ENCODE measurements at regions not wholly inside any gene's neighbourhood (a gene's known extent, or its start where the extent isn't known, plus 50 kb on each side); places are given as distances from the start of the nearest gene placed in this dataset.
"Not testable (repeated sequence)": the region's sequence is repeated elsewhere in the genome, so short reads cannot be mapped to it uniquely, and the experiment has no call there.

DNA sequence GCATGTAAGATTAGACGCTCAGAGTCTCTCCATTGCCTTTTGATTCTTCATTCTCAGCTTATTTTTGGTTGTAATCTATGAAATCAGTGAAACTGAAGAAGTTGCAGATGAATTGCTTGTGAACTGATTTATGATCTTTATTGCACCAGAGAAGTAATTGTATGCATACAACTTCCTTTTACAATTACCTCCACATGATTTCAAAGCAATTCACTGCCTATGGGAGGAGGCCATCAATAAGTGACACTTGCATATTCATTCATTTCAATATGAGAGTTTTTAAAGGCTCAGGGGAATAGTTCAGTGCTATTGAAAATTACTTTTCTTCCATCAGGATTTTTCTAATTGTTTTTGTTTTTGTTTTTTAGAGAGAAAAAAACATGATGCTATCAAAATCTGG is 222.3 kb downstream of the NKX6-1 start:
- DNase-seq: no peak

- DNase-seq: no peak
Measured at GRCh38 chr4:84269536-84270044, 229.5 kb downstream of the NKX6-1 start.

- DNase-seq: no peak
Measured at GRCh38 chr4:84264652-84265051, 234.4 kb downstream of the NKX6-1 start.

DNA sequence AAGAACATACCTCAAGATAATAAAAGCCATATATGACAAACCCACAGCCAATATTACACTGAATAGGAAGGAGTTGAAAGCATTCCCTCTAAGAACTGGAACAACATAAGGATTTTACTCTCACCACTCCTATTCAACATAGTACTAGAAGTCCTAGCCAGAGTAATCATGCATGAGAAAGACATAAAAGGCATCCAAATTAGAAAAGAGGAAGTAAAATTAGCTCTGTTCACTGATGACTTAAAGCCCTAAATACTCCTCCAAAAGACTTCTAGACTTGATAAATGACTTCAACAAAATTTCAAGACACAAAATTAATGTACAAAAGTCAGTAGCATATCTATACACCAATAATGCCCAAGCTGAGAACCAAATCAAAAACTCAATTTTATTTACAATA is 235.7 kb downstream of the NKX6-1 start:
- DNase-seq: no peak

DNA sequence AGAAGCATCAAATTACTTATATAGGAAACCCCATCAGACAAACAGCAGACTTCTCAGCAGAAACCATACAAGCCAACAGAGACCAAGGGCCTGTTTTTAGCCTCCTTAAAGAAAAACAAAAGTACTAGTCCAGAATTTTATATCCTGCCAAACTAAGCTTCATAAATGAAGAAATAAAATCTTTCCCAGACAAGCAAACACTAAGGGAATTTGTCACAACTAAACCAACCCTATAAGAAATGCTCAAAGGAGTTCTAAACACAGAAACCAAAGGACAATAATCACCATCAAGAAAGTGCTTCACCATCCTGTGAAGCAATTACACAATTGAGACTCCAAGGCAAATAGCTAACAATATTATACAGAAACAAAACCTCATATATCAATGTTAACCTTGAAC is 238.6 kb downstream of the NKX6-1 start:
- no peak for DNase-seq

- DNase-seq: no peak
Measured at GRCh38 chr4:84258905-84259830, 239.9 kb downstream of the NKX6-1 start.

GRCh38 chr4:84254537-84254936 is 244.6 kb downstream of the NKX6-1 start:
- no peak for DNase-seq

DNA sequence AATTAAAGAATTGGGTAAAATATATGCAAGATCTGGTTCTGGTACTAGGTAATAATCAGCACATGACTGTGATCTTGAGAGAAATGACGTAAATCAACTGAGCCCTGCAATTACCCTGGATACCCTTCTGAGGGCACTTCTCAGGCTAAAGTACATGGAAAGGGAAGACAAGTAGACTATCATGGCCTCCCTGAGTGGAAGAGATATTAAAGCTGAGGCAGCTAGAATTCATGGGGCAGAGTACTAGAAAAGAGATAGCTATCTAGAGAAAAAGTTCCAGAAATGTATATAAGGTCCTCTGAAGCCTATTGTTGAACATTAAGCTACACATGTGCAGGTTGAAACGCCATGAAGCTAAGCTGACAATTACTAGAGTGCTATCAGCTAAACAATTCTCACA is 249.6 kb downstream of the NKX6-1 start:
- DNase-seq: no peak

GRCh38 chr4:84245042-84245441 is 254.1 kb downstream of the NKX6-1 start:
- not testable (repeated sequence) for DNase-seq

GRCh38 chr4:84244346-84244801 is 254.7 kb downstream of the NKX6-1 start:
- DNase-seq: not testable (repeated sequence)

DNA sequence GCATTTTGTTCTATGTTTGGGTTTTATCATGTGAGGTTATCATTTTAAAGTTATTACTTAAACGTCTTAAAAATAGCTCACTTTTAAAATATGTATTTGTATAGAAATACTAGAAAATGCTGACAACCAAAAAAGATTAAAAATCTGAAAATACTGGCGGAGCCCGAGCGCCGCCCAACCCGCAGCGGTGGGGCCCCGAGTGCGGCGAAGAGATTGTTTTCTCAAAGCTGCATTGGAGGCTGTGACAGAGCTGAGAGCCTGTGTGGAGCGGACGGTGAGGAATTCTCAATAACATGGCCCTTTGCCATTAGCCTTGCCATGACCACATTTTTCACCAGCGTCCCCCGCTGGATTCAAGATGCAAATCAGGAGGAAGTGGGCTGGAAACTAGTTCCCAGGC is 255.4 kb downstream of the NKX6-1 start:
- no peak for DNase-seq

DNA sequence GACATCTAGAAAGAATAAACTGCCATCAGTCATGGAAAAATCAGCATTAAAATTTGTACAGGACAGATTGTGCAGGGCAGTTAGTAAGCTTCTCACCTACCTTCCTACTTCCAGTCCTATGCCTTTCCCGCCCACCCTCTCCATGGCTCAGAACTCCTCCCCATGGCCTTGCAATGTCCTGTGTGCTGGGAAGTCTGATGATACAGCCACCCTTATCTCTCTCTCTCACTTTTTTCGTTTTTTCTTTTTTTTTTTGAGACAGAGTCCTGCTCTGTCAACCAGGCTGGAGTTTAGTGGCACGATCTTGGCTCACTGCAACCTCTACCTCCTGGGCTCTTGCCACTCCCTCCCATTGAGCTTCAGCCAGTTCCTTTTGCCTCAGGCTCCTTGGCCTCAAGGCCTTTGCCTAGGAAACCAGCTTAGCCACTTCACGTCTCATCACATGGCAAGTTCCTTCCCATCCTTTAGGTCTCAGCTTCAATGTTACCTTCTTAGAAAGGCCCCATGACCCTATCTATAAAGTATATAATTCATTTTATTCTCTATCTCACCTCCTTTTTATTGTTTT is 259.7 kb downstream of the NKX6-1 start:
- DNase-seq: no peak

- DNase-seq: no peak
Measured at GRCh38 chr4:84238247-84239090, 260.6 kb downstream of the NKX6-1 start.

DNA sequence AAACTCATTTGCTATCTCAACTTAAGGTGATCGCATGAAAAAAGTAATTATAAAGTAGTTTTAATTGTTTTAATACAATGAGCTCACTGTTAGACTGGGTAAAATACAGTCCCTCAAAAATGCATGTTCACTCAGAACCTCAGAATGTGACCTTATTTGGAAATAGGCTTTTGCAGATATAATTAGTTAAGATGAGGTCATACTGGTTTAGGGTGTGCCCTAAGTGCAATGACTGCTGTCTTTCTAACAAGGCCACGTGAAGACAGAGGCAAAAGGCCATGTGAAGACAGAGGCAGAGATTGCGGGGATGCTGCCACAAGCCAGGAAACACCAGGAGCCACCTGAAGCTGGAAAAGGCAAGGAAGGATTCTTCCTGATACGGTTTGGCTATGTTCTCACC is 262.1 kb downstream of the NKX6-1 start:
- no peak for DNase-seq

DNA sequence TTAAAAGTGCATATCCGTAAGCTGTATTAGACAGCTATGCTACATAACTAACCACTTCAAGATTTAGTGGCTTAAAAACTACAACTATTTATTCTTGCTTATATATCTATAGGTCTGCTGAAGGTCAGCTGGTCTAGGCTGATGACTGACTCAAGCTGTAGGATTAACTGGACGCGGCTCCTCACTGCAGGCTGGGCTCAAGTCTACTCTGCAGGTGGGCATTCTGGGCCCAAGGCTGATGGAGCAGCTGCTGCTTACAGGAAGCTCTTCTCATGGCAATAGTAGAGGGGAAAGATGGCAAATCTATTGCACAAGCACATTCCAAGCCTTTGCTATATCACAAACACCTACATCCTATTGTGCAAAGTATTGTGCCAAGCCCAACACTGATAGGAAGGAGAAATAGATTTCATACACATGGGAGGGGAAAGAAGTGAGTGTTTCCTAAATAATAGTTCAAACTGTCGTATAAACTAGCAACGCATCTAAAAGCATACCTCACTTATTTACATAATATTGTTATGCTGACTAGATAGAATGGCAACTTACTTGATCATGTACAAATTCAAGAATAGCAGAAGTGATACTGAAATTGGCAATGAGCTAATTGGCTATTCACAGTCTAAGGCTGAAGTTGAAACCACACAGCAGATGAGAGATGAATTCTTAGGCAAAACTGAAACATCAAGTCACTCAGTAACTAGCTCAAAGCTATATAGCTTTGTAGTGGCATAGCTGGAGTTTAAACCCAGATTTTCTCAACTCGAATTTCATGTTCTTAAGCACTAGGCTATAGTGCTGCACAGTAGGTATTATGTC is 263.8 kb downstream of the NKX6-1 start:
- DNase-seq: no peak

DNA sequence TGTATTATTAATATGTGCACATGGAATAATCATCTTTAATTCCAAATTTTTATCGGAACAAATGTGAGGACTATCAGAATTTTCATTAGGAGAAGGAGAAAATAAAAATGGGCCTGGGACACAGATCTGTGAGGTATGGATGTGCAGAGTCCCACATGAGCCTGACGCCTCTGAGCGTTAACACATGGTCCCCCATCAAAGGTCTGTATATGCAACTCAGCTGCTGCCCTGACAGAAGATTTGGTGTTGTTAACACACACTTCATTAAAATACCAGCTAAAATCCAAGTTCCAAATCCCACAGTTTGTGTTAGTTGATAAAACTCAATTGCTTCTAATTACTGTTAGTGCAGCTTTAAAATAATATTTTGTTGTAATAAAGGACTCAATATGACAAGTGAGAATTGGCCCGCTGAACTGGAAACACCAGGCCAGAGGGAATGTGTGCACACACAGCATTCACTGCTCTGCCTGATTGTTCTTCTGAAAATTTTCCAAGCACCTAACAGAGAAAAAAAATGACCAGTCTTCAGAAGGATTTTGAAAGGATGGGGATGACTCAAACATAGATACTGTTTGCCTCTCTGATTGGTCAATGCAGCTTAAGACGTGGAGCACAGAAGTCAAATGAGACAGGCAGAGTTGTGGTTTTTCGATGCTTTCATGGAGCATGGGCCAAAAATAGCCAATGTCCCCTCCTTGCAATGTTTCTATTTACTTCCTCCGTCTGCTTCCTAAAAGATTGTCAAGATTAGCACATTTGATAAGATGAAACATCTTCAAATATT is 266.6 kb downstream of the NKX6-1 start:
- no peak for DNase-seq

DNA sequence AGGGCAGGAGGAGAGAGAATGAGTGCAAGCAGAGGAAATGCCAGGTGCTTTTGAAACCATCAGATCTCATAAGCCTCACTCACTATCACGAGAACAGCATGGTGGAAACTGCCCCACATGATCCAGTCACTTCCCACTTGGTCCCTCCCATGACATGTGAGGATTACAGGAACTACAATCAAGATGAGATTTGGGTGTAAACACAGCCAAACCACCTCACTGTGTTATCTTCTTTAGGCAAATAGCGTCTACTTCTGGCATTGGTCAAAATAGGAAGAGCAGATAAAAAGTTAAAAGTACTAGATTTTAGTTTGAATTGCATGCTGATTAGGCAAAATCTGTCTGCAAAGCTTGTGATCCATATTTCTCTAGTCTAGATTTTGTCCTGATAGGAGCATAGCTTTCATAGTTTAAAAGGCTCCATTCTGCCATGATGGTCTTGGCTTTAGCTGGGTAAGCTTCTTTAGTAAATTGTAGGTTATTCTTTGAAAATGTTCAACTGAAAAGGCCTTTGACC is 267.5 kb downstream of the NKX6-1 start:
- DNase-seq: no peak

GRCh38 chr4:84224522-84224921 is 274.6 kb downstream of the NKX6-1 start:
- DNase-seq: peak; percentile 7

- DNase-seq: no peak
Measured at GRCh38 chr4:84221704-84222103, 277.4 kb downstream of the NKX6-1 start.

GRCh38 chr4:84220990-84221389 is 278.1 kb downstream of the NKX6-1 start:
- DNase-seq: no peak

DNA sequence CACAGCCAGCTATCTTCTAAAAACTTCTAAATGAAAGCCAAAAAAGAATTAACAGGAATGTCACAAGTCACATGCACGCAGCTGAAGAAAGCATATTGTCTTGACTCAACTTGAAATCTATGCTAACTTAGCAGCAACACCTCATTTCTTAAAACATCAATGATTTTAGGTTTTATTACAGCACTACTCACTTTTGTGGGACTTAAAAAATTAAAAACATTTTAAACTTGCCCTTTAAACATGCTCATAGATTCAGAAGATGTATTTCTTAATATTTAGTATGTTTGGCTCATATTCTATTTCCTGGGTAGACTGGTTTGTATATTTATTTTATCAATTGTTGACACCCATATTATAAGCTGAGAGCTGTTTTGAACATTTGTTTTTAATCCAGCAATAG is 279.4 kb downstream of the NKX6-1 start:
- DNase-seq: no peak

Measured in NCI-H1417 treated with DMSO at 0.1 percent for 48 hours (cell line).